ENCODE measurements at regions not wholly inside any gene's neighbourhood (a gene's known extent, or its start where the extent isn't known, plus 50 kb on each side); places are given as distances from the start of the nearest gene placed in this dataset.

DNA sequence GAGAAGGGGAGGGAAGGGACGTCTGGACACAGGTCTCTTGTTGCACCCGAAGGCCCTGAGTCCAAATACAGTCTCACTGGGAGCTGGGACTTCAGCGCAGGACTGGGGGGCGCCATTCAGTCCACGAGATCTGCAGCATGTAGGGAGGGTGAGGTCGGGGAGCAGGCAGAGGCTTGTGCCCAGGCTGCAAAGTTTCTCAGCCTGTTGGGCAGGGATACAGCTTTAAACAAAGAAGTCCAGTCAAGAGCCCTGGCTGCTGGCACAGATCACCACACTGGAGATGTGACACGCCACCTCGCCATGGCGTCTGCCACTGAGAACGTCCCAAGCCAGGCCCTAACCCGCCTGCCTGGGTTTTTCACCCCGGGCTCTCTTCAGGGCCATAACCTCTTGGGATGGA lies 256.6 kb downstream of the DLL1 start:
- no peak for DNase-seq (ENCODE audit: low read depth in 2 of 2)

- no peak for DNase-seq (ENCODE audit: low read depth in 2 of 2)
These were observed 257.2 kb downstream of the DLL1 start for GRCh38 chr6:170033666-170034065.

GRCh38 chr6:170032706-170033309 lies 258.1 kb downstream of the DLL1 start:
- DNase-seq (ENCODE audit: low read depth in 2 of 2), result no peak

GRCh38 chr6:170032197-170032596 lies 258.7 kb downstream of the DLL1 start:
- DNase-seq (ENCODE audit: low read depth in 2 of 2), result no peak

- DNase-seq (ENCODE audit: low read depth in 2 of 2), result no peak
These were observed 259.2 kb downstream of the DLL1 start for GRCh38 chr6:170031684-170032121.

DNA sequence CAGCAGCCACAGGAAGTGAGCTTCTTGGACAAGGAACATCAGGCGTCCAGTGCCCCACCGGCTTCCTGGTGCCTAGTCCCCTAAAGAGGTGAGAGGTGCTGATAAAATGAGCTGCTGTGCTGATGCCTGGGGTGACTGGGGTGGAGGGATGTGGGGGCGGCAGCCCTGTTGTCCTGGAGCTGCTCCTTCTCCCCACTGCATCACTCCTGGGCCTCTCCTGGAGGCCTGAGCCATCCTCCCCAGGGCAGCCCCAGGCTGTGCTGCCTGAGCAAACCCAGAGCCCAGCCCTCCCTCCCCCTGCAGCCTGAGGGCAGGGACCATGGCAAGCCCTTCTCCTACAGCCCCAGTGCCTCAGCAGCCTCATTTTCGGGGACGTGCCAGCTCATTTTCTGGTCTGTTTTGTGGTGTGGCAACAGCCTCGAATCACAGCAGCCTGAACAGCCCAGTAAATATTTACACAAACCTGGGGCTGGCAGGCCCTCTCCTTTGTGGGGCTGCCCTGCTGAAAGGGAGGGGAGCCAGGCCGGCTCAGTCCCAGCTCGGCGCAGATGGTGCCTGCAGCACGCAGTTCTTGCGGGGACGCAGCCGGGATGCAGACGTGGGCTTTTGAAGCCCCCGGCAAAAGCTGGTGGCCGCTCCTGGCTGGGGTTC lies 259.9 kb downstream of the DLL1 start:
- no peak for DNase-seq (ENCODE audit: low read depth in 2 of 2)

DNA sequence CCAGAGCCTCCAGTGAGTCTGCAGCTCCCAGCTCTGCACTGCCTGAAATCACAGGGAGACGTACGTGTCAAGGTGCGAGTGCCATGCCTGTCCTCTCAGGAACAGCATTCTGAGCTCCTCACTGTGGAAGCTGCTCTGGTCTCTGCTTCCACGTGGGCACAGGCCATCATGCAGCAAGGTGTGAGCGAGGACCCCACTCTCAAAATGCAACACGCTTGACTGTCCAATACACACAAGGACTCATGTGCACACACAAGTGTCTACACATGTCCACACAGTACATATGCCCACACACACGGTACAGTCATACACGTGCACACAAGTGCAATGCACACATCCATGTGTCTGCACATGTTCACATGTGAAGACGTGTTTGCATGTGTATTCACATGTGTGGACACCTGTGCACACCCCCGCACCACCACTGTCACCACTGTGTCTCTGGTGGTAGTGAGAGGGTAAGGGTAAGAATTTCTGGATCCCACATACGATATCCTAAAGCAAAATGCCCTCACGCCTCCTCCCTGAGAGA lies 260.5 kb downstream of the DLL1 start:
- DNase-seq (ENCODE audit: low read depth in 2 of 2), result no peak

- DNase-seq (ENCODE audit: low read depth in 2 of 2), result no peak
These were observed 261.2 kb downstream of the DLL1 start for GRCh38 chr6:170029416-170030283.

DNA sequence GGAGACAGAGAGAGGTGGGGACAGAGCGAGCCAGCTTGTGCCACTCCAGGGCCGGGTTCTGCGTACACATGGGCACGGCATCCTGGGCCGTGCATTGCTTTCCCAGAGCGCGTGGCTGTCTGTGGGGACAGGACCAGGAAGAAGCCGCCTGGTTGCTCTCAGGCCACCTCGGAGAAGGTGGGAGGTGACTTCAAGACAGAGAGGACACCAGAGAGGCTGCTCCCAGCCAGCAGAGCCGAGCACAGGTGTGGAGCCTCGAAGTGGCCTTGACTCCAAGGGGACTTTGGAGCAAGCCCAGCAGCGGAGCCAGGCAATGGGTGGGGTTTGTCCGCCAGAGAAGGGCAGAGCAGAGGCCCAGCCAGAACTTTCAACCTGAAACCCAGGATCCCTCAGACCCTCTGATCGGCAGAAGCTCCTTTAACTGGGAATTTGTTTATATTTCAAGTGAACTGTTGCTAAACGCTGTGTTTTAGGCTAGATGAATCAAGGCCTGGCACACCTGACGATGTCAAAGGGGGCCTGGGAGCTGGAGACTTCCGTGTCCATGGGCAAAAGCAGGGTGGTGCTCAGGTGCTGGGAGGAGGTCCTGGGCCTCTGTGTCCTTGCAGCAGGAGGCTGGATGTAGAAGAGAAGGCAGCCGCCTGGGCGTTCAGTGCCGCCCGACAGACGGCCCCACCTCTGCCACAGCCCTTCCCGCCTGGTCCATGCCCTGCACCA lies 262.1 kb downstream of the DLL1 start:
- no peak for DNase-seq (ENCODE audit: low read depth in 2 of 2)

DNA sequence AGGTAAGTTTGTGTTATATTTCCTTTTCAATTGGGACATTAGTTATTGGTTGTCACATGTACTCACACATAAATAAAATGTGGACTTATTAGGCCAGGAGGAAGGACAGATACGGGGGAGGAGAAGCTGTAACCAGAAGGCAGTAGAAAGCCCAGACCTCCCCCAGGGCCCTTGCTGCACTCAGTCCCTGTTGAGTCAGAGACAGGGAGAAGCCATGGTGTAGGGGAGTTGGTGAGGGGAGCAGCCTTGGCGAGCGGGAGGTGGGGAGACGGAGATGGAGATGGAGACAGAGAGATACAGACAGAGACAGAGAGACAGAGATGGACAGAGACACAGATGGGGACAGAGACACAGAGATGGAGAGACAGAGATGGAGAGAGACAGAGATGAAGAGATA lies 263.2 kb downstream of the DLL1 start:
- no peak for DNase-seq (ENCODE audit: low read depth in 2 of 2)

- DNase-seq (ENCODE audit: low read depth in 2 of 2), result no peak
These were observed 263.9 kb downstream of the DLL1 start for GRCh38 chr6:170026751-170027646.

- no peak for DNase-seq (ENCODE audit: low read depth in 2 of 2)
These were observed 264.7 kb downstream of the DLL1 start for GRCh38 chr6:170025935-170026750.

DNA sequence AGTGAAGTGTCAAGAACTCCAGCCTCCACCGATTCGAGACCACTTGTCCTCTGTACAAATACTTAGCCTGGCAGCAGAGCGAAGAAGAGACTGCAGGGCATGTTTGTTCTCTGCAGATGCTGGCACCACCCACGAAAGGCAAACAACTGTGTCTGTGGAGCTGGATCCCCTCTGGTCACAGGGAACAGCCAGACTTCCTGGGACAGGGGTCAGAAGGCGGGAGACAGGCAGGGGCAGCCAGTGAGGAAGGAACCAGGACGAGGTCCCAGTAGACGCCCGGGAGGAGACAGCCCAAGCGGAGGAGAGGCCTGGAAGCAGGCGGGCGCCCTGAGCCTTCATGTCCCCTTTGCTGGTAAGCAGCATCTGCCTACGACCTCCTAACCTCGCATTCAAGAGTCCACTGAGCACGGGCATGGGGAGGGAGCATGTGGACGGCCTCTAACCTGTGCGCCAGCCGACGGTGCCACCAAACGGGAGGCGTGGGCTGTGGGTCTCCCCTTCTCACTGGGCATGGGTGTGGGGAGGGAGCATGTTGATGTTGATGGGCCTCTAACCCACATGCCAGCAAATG lies 265.5 kb downstream of the DLL1 start:
- no peak for DNase-seq (ENCODE audit: low read depth in 2 of 2)

- no peak for DNase-seq (ENCODE audit: low read depth in 2 of 2)
These were observed 265.9 kb downstream of the DLL1 start for GRCh38 chr6:170024940-170025339.

DNA sequence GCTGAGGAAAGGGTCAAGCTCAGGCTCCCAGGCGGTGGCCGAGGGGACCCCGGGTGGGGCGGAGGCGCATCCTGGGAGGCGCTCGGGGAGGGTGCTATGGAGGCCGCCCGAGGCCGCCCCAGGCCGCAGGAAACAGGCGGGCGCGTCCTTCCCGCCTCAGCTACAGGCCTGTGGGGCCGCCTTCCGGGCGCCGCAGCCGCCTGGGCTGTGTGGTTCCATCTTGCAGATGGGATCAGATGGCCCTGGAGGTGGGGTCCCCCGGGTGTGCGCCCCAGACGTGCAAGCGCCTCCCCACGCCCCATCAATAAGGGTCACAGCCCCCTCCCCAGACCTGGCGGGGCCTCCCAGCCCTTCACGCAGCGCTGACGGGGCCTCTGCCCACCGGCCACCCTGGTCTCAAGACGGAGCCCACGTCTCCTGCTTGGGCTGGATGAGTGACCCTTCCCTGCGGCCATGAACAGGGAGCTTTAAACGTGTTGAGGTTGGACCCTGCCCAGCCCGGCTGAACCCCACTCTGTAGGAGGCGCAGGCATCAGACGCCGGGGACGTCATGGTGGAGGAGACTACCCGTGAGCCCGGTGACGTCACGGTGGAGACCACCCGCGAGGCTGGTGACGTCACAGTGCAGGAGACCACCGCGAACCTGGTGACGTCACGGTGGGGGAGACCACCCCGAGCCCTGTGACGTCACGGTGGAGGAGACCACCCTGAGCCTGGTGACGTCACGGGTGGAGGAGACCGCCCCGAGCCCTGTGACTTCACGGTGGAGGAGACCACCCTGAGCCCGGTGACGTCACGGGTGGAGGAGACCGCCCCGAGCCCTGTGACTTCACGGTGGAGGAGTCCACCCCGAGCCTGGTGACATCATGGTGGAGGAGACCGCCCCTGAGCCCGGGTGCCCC lies 267.0 kb downstream of the DLL1 start:
- no peak for DNase-seq (ENCODE audit: low read depth in 2 of 2)

DNA sequence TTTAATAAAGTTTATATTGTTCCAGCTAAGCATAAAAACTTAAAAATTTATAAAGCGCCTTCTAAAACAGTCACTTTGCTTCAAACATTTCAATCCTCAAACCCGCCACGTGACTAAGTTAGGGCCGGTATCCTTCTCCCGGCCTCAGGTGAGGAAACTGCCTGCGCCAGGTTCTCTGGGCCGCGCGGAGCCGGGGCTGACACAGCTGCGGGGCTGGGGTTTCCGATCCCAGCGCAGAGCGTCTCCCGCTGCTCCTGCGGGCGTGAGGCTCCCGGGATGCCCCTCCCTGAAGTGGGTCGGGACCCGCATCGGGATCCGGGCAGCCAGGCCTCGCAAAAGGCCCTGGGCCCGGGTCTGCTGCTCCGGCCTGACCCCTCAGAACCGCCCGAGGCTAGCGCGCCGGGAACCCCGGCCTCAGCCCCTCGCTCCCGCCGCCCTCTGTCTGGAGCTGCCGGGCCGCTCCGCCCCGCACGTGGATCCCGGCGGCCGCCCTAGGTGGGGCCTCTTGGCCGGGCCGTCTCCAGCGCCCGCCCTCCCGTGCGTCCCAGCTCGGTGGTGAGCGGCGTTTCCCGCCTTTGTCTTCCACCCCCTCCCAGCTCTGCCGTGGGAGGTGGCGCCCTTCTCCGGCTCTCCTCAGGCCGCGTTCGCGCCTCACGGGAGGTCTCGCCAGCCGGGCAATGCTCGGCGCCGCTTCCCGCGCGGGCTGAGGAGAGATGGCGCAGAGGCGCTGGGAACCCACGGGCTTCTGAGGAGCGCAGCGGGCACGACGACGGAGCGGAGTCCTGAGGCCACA lies 267.9 kb downstream of the DLL1 start:
- no peak for DNase-seq (ENCODE audit: low read depth in 2 of 2)

GRCh38 chr6:170022291-170022722 lies 268.6 kb downstream of the DLL1 start:
- no peak for DNase-seq (ENCODE audit: low read depth in 2 of 2)

- no peak for DNase-seq (ENCODE audit: low read depth in 2 of 2)
These were observed 269.3 kb downstream of the DLL1 start for GRCh38 chr6:170021579-170021978.

Measured in stimulated activated CD8-positive, alpha-beta memory T cell treated with anti-CD3 and anti-CD28 coated beads, Interleukin-7, amount 100 ng/mL, for 1 hour (primary cell).